HCT116 (cell line): ENCODE measurements at regions not wholly inside any gene's neighbourhood (a gene's known extent, or its start where the extent isn't known, plus 50 kb on each side); places are given as distances from the start of the nearest gene placed in this dataset.

Source experiments
- EZH2 ChIP-seq: fragments of 200-600 bp; sonication (generic); IDR thresholded peaks from 2 replicates; pipeline ENCODE4 v1.6.1; 2017; ENCODE audit warnings: antibody characterized with exemption, mixed run types
- SRF ChIP-seq: IDR thresholded peaks from 2 replicates; pipeline ENCODE4 v1.6.1; 2012; ENCODE audit warnings: low read depth
- TCF7L2 ChIP-seq: IDR thresholded peaks from 2 replicates; pipeline ENCODE4 v1.7.0; 2011; ENCODE audit warnings: borderline replicate concordance, inconsistent platforms; ENCODE audit not compliant: insufficient read depth, insufficient read length; ENCODE audit errors: extremely low read depth
- TF ChIP-seq, protein P1 (sequence below), 3 experiments: fragments of 200-600 bp in 1 of 3; sonication (generic) in 1 of 3; IDR thresholded peaks in 2 of 3; conservative IDR thresholded peaks in 1 of 3; 2 replicates each; pipeline ENCODE4 v1.5.1; 2012 to 2017; ENCODE audit warnings: low read depth in 2 of 3, low read length in 2 of 3, antibody characterized with exemption in 1 of 3, borderline replicate concordance in 1 of 3, control low read depth in 1 of 3, mild to moderate bottlenecking in 1 of 3, mixed read lengths in 1 of 3, mixed run types in 1 of 3, moderate library complexity in 1 of 3; ENCODE audit not compliant: insufficient read depth in 1 of 3
- TF ChIP-seq, protein P2 (sequence below): IDR thresholded peaks from 2 replicates; pipeline ENCODE4 v1.6.1; 2012

- no peak for TF ChIP-seq EZH2
- TF ChIP-seq, protein P1, sequence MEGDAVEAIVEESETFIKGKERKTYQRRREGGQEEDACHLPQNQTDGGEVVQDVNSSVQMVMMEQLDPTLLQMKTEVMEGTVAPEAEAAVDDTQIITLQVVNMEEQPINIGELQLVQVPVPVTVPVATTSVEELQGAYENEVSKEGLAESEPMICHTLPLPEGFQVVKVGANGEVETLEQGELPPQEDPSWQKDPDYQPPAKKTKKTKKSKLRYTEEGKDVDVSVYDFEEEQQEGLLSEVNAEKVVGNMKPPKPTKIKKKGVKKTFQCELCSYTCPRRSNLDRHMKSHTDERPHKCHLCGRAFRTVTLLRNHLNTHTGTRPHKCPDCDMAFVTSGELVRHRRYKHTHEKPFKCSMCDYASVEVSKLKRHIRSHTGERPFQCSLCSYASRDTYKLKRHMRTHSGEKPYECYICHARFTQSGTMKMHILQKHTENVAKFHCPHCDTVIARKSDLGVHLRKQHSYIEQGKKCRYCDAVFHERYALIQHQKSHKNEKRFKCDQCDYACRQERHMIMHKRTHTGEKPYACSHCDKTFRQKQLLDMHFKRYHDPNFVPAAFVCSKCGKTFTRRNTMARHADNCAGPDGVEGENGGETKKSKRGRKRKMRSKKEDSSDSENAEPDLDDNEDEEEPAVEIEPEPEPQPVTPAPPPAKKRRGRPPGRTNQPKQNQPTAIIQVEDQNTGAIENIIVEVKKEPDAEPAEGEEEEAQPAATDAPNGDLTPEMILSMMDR (IDR thresholded peaks at IDR 0.05 in 2 of 3, conservative IDR thresholded peaks at IDR 0.05 in 1 of 3; ENCODE audit: borderline replicate concordance in 1 of 3, insufficient read depth in 1 of 3, low read depth in 2 of 3, low read length in 2 of 3): no peak
- TF ChIP-seq SRF: no peak
- TF ChIP-seq, protein P2, sequence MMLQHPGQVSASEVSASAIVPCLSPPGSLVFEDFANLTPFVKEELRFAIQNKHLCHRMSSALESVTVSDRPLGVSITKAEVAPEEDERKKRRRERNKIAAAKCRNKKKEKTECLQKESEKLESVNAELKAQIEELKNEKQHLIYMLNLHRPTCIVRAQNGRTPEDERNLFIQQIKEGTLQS: no peak
- TF ChIP-seq TCF7L2: no peak
These were observed 248.4 kb upstream of the TSHZ3 start for GRCh38 chr19:31597616-31598015.
